Choroid plexus epithelial cell (primary cell): ENCODE measurements at regions not wholly inside any gene's neighbourhood (a gene's known extent, or its start where the extent isn't known, plus 50 kb on each side); places are given as distances from the start of the nearest gene placed in this dataset.

Experiments used
- DNase-seq: peaks from one replicate; pipeline ENCODE4 v3.0.0-alpha.2; 2010; ENCODE audit warnings: low read depth
- H3K4me3 ChIP-seq: 2 replicates; pipeline ENCODE4 v1.5.1; 2011; ENCODE audit warnings: low read depth, mild to moderate bottlenecking, control low read depth, low read length, moderate library complexity
- CTCF ChIP-seq: conservative IDR thresholded peaks from 2 replicates; pipeline ENCODE4 v1.5.1; 2011; ENCODE audit warnings: low read depth, mild to moderate bottlenecking, control low read depth, inconsistent platforms, low read length, moderate library complexity

GRCh38 chr14:29222671-29223268, 456.2 kb downstream of the FOXG1 start:
- no peak overlapping the region for H3K4me3 ChIP-seq
- DNase-seq: peak; percentile 85

GRCh38 chr14:29223947-29224346, 457.4 kb downstream of the FOXG1 start:
- H3K4me3 ChIP-seq: no peak overlapping the region
- no peak for DNase-seq
- no peak for TF ChIP-seq CTCF

More at GRCh38 chr14:29222671-29223268, 456.2 kb downstream of the FOXG1 start:
- TF ChIP-seq CTCF: peak; percentile 85

GRCh38 chr14:29227631-29228030, 461.0 kb downstream of the FOXG1 start:
- peak; percentile 68 for DNase-seq
- no peak overlapping the region for H3K4me3 ChIP-seq
- no peak for TF ChIP-seq CTCF

GRCh38 chr14:29232153-29232552, 465.6 kb downstream of the FOXG1 start:
- TF ChIP-seq CTCF: no peak
- no peak overlapping the region for H3K4me3 ChIP-seq
- DNase-seq: no peak

- no peak for TF ChIP-seq CTCF
These were observed 466.1 kb downstream of the FOXG1 start for GRCh38 chr14:29232711-29233110.

GRCh38 chr14:29233188-29233587, 466.6 kb downstream of the FOXG1 start:
- DNase-seq: no peak
- no peak for TF ChIP-seq CTCF

More at GRCh38 chr14:29232711-29233110, 466.1 kb downstream of the FOXG1 start:
- no peak for DNase-seq
- H3K4me3 ChIP-seq: no peak overlapping the region

GRCh38 chr14:29235991-29236390, 469.4 kb downstream of the FOXG1 start:
- no peak overlapping the region for H3K4me3 ChIP-seq
- DNase-seq: peak; percentile 74
- no peak for TF ChIP-seq CTCF

More at GRCh38 chr14:29233188-29233587, 466.6 kb downstream of the FOXG1 start:
- H3K4me3 ChIP-seq: no peak overlapping the region
